Stimulated activated CD8-positive, alpha-beta memory T cell treated with anti-CD3 and anti-CD28 coated beads, Interleukin-12 subunit alpha, Interleukin-12 subunit beta, amount 100 ng/mL, for 24 hours (primary cell): ENCODE measurements at regions not wholly inside any gene's neighbourhood (a gene's known extent, or its start where the extent isn't known, plus 50 kb on each side); places are given as distances from the start of the nearest gene placed in this dataset.
"Not testable (repeated sequence)": the region's sequence is repeated elsewhere in the genome, so short reads cannot be mapped to it uniquely, and the experiment has no call there.

Experiments
- DNase-seq: peaks from one replicate; pipeline ENCODE4 v3.0.0-alpha.2; 2020; ENCODE audit errors: extremely low read depth

DNA sequence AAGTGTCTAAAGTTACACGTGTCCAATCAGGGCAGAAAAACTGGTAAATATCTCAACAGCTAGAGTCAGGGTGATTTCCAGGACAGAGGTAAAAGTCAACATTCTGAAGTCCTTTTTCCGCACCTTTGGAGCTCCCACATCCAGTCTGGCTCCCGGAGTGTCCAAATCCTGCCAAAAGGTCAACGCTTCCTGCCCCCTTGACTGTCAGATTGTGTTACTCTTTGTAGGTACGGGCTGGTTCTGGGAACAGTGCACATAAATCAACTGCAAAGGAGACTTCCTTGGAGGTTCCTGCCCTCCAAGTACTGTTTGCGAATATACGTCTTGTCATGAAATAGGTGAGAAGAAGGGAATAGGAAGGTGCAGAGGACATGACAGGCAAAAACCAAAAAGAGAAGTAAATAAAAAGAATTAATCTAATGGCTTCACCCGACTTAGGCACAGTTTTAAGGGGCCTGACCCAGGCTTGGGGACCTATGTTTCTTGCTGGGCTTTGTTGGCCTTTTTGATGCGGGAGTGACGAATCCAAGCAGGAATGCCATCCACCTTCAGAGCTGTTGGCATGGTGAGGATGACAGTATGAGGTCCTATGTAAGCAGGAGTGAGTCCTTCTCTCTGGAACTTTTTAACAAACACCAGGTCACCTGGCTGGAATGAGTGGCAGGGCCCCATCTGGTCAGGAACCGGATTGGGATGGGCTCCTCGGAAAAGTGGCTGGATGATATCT, 155.4 kb downstream of the TRIM27 start:
- DNase-seq: no peak

DNA sequence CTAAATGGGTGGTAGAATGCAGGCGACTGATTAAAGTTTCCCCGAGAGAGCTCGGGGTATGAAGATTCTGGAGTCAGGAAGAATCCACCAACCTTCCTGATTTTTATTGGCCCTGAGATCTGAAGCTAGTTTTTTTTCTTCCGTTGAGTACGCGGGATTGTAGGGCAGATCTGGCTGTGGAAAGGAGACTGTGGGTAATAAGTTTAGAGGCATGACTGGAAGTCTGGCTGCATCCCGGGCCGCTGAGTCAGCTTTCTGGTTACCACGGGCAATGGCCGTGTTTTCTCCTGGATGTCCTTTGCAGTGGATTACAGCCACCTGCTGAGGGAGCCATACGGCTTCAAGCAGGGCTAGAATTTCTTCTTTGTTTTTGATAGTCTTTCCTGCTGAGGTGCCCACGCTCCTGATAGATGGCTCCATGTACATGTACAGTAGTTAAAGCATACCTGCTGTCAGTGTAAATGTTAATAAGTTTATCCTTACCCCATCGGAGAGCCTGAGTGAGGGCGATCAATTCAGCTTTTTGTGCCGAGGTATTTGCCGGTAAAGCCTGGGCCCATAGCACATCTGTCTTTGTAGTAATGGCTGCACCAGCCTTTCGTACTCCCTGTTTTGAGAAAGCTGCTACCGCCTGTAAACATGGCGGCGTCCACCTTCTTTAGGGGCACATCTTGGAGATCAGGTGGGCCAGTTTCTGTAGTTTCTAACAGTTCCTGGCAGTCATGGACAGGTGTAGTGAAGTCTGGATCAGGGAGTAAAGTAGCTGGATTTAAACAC, 154.0 kb downstream of the TRIM27 start:
- no peak for DNase-seq

DNA sequence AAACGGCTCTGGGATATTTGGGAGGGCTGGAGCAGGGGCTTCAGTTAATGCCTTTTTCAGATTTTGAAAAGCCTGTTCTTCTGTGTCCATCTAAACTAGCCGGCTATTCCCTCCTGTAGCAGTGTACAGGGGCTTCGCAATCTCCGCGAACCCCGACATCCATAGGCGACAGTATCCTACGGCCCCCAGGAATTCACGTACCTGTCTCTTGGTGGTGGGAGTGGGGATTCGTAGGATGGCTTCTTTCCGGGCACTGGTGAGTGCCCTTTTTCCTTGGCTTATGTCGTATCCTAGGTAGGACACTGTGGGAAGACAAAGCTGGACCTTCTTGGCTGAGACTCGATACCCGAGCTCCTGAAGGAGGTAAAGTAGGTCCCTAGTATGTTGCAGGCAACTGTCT, 153.1 kb downstream of the TRIM27 start:
- no peak for DNase-seq

DNA sequence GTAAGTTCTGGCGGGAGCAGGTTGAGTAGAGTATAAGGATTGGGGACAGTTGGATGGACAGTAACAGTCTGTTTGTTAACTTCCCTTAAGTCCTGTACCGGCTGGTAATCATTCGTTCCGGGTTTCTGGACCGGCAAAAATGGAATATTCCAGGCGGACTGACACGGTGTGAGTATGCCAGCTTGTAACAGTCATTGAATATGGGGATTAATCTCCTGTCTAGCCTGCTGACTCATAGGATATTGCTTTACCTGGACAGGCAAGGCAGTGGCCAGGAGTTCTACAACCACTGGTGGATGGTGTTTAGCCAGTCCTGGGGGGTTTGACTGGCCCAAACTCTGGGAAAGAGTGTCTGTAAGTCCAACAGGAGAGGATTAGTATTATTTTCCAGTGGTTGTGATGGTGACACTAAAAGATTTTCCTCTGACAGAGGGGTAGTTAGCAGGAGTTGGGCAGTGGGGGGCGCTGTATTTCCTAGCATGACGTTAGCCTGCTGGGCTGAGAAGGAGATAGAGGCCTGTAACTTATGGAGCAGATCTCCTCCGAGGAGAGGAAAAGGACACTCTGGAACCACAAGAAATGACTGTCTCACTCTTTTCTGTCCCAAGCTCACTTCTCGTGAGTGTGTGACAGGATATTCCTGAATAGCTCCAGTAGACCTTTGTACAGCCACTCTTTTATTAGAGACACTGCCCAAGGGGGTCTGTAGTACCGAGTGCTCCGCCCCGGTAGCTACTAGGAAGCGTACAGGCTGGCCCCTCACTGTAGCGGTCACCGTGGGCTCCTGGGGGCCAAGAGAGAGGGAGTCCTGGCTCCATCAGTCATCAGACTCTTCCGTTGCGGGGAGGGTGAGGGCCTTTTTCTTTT, 152.2 kb downstream of the TRIM27 start:
- no peak for DNase-seq

DNA sequence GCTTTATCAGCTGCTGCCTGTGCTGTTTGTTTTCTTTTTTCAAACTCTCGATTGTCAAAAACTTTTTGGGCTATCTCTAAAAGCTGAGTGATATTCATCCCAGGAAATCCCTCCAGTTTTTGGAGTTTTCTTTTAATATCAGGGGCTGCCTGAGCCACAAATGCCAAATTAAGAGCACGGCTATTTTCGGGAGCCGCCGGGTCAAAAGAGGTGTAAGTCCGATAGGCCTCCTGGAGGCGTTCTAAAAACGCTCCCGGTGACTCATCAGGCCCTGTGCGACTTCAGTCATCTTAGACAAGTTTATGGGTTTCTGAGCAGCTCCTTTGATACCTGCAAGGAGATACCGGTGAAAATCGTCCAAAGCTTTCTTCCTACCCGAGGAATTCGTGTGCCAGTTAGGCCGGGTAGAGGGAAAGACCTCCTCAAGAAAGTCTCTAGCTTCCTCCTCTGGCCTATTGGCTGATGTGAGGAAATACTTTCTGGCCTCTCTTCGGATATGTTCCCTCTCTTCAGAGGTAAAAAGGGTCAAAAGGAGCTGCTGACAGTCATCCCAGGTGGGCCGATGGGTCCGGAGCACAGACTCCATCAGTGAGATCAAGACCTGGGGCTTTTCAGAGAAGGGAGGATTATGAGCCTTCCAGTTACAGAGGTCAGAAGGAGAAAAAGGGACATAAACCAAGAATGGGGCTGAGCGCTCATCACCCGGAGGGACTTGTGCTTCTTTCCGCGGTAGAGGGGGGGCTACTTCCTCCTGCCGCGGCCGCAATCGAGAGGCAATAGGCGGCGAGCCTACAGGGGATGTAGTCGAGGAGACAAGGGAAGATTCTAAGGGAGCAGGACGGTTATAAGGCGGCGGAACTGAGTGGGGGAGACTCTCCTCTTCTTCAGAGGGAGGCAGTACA, 151.1 kb downstream of the TRIM27 start:
- no peak for DNase-seq

- no peak for DNase-seq
Measured at GRCh38 chr6:28774292-28775051, 149.3 kb downstream of the TRIM27 start.

GRCh38 chr6:28775052-28775376, 148.8 kb downstream of the TRIM27 start:
- DNase-seq: no peak

DNA sequence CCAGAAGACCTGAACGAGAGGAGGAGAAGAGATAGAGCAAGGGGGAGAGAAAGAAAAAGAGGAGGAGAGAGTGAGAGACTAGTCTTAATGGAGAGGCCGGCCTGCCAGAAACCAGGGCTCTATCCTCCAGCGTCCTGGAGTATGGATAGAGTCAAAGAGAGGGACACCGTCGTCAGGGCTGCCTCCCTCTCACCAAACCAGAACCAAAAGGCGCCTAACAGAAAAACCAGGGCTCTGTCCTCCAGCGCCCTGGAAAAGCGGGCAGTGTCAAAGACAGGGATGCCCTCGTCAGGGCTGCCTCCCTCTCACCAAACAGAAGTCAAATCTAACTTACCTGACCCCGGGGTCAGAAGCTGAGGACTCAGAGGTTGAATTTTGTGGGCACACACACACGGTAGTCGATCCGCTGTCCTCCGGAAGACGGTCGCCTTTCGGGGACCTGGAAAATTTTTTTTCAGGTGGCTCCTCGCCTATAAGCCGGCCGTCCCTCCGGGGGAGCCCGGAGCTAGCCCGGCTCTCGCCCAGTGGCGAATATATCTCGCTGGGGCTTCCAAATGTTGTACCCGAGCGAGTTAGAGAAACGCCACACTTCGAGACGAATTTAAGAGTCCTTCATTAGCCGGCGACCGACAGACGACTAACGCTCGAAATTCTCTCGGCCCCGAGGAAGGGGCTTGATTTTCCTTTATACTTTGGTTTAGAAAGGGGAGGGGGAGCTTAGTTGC, 148.2 kb downstream of the TRIM27 start:
- no peak for DNase-seq

GRCh38 chr6:28776269-28777146, 147.3 kb downstream of the TRIM27 start:
- no peak for DNase-seq

DNA sequence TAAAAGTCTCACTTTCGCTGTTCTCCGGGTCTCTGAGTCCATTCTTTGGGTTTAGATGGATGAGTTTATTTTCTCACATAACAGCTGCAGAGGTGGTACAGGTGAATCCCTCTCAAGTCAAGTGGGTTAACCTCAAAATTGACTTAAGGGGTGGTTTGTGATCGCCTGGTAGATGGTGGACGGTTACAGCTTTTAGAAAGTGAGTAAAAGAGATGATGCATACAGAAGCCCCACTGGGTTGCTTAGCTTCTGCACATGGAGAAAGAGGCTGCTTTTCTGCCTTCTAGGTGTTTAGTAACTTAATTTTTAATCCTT, 146.7 kb downstream of the TRIM27 start:
- DNase-seq: no peak

DNA sequence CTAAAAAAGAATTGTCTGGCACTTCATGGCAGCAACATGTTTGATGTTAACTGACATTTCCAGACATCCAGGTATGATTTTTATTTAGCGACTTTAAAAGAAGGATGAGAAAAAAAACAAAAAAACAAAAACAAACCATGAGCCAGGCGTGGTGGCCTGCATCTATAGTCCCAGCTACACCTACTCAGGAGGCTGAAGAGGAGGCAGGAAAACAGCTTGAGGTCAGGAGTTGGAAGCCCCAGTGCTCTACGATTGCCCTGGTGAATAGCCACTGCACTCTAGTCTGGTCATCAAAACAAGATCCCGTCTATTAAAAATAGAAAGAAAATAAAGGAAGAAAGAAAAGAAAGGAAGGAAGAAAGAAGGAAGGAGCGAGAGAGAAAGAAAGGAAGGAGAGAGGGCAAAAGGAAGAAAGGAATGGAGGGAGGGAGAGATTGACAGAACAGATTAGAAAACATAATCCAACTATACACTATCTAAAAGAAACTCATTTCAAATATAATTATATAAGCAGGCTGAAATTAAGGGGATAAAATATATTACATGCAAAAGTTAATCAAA, 141.6 kb downstream of the TRIM27 start:
- DNase-seq: no peak

DNA sequence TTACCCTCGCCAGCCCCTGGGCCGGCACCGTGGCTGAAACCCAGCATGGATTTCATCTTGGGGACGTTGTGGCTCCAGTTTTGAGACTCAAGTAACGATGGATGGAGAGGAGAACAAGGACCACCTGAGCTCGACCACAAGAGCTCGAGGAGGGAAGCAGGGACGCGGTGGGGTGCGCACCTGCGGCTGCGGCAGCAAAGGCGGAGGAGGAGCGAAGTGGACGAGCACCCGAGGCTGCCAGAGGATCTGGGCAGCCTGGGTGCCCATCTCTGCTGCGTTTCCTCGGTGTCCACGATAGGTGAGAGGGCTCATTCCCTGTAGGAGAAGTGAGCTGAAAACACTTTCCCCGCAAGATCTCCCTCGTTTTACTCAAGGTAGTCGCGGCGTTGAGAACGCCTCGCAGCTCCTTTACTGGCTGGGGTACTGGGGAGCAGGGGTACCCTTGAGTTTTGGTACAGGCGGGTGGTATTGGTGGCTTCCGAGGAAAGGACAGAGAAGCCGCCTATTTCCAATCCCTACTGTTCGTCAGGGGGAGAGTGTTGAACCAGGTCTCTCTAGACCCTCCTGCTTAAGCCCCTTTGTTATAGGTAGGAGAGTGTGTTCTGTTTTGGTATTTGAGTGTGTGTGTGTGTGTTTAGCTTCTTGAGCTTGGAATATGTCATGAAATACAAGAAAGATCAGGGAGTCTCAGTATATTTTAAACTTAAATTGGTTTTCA, 137.7 kb downstream of the TRIM27 start:
- no peak for DNase-seq

- no peak for DNase-seq
Measured at GRCh38 chr6:28789553-28790083, 134.2 kb downstream of the TRIM27 start.

DNA sequence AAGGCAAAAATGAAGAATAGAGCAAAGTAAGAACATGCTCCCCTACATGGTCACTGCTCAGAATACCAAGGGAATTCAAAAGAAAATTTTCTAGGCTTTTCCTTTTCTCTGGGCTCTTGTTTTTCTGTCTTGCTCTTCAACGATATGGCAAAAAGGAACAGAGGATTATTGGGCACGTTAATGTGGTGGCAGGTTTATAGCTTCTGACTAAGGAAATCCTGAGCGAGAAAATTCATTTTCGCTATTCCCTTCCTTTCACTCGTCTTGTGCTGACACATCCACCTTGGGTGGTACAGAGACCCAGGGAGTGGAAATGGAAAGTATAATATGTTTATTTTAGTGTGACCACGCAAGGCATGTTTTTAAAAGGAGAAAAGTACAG, 132.8 kb downstream of the TRIM27 start:
- no peak for DNase-seq

- DNase-seq: no peak
Measured at GRCh38 chr6:28794175-28795002, 129.4 kb downstream of the TRIM27 start.

- not testable (repeated sequence) for DNase-seq
Measured at GRCh38 chr6:28800647-28801046, 123.1 kb downstream of the TRIM27 start.
